A172 (cell line): ENCODE measurements at regions not wholly inside any gene's neighbourhood (a gene's known extent, or its start where the extent isn't known, plus 50 kb on each side); places are given as distances from the start of the nearest gene placed in this dataset.
A peak's percentile ranks its signal among the peaks of the same experiment; 100 is the strongest.
"Not testable (repeated sequence)": the region's sequence is repeated elsewhere in the genome, so short reads cannot be mapped to it uniquely, and the experiment has no call there.

Experiments
- DNase-seq: peaks from one replicate; pipeline ENCODE4 v3.0.0-alpha.2; 2015; ENCODE audit warnings: low spot score

- DNase-seq = peak; percentile 28
Observed at GRCh38 chr4:13984991-13985800, 357.7 kb upstream of the BOD1L1 start.

- DNase-seq = no peak
Observed at GRCh38 chr4:13985837-13986236, 358.3 kb upstream of the BOD1L1 start.

GRCh38 chr4:13986548-13986947, 359.0 kb upstream of the BOD1L1 start:
- DNase-seq = no peak

- DNase-seq = peak; percentile 80
Observed at GRCh38 chr4:13988353-13989305, 361.1 kb upstream of the BOD1L1 start.

GRCh38 chr4:13989501-13989900, 362.0 kb upstream of the BOD1L1 start:
- peak; percentile 48 for DNase-seq

- DNase-seq = no peak
Observed at GRCh38 chr4:13990596-13991589, 363.4 kb upstream of the BOD1L1 start.

GRCh38 chr4:13992041-13992440, 364.5 kb upstream of the BOD1L1 start:
- DNase-seq = no peak

GRCh38 chr4:13992975-13993520, 365.5 kb upstream of the BOD1L1 start:
- no peak for DNase-seq

GRCh38 chr4:13994016-13994415, 366.5 kb upstream of the BOD1L1 start:
- no peak for DNase-seq

GRCh38 chr4:13998850-13999445, 371.4 kb upstream of the BOD1L1 start:
- DNase-seq = no peak

GRCh38 chr4:14000091-14000814, 372.7 kb upstream of the BOD1L1 start:
- no peak for DNase-seq

- DNase-seq = not testable (repeated sequence)
Observed at GRCh38 chr4:14002331-14002730, 374.8 kb upstream of the BOD1L1 start.

GRCh38 chr4:14008494-14008893, 381.0 kb upstream of the BOD1L1 start:
- no peak for DNase-seq

- no peak for DNase-seq
Observed at GRCh38 chr4:14018191-14018853, 390.8 kb upstream of the BOD1L1 start.

GRCh38 chr4:14022456-14022855, 394.9 kb upstream of the BOD1L1 start:
- no peak for DNase-seq

- peak; percentile 23 for DNase-seq
Observed at GRCh38 chr4:14023036-14023435, 395.5 kb upstream of the BOD1L1 start.

GRCh38 chr4:14023896-14024295, 396.4 kb upstream of the BOD1L1 start:
- no peak for DNase-seq

- DNase-seq = no peak
Observed at GRCh38 chr4:14025111-14025510, 397.6 kb upstream of the BOD1L1 start.

- no peak for DNase-seq
Observed at GRCh38 chr4:14025891-14026290, 398.4 kb upstream of the BOD1L1 start.

GRCh38 chr4:14028862-14029261, 401.3 kb upstream of the BOD1L1 start:
- no peak for DNase-seq
